Psoas muscle (tissue), 7 donors: ENCODE measurements at regions not wholly inside any gene's neighbourhood (a gene's known extent, or its start where the extent isn't known, plus 50 kb on each side); places are given as distances from the start of the nearest gene placed in this dataset.
"Not testable (repeated sequence)": the region's sequence is repeated elsewhere in the genome, so short reads cannot be mapped to it uniquely, and the experiment has no call there.

Experiments used
- ATAC-seq, 4 donors: fragments of 200-7000 bp; cut with Tn5 transposase; one replicate each; pipeline ENCODE4 v1.9.1; 2020; ENCODE audit warnings: moderate library complexity in 3 of 4, mild to moderate bottlenecking in 2 of 4
- DNase-seq, 2 donors: peaks; one replicate each; pipeline ENCODE4 v3.0.0-alpha.2; 2020
- H3K27ac ChIP-seq: fragments of 200-600 bp; one replicate; pipeline ENCODE4 v1.8.0; 2022
- H3K27me3 ChIP-seq, 3 donors: fragments of 200-600 bp in 1 of 3; one replicate each; pipeline versions ENCODE4 v1.6.1 to v1.8.0; 2013 to 2022; ENCODE audit warnings: low read length in 2 of 3, mild to moderate bottlenecking in 2 of 3, moderate library complexity in 1 of 3; ENCODE audit not compliant: insufficient read depth in 3 of 3
- H3K36me3 ChIP-seq, 2 donors: fragments of 200-600 bp in 1 of 2; one replicate each; pipeline versions ENCODE4 v1.6.1 to v1.8.0; 2013 to 2022; ENCODE audit warnings: low read depth in 1 of 2, mild to moderate bottlenecking in 1 of 2, moderate library complexity in 1 of 2; ENCODE audit not compliant: insufficient read depth in 1 of 2
- H3K4me1 ChIP-seq: fragments of 200-600 bp; one replicate; pipeline ENCODE4 v1.8.0; 2022
- H3K4me3 ChIP-seq: fragments of 200-600 bp; one replicate; pipeline ENCODE4 v1.8.0; 2022; ENCODE audit warnings: mild to moderate bottlenecking
- H3K9me3 ChIP-seq: fragments of 200-600 bp; one replicate; pipeline ENCODE4 v1.8.0; 2022
- WGBS, 3 donors: extraction: QIAGEN DNeasy Blood & Tissue Kit; methylation state at CpG; one replicate each; pipeline versions ENCODE4 v1.1.6 to v1.1.7; 2013; 5-methylcytosine and 5-hydroxymethylcytosine counted together
- intact Hi-C, 2 donors: fragments of 100-400 bp; cut with DNase I; formaldehyde crosslinking; loops; one replicate each; pipeline versions ENCODE4 v1.11.0 to v1.14.2; 2022
- TF ChIP-seq, protein P1 (sequence below): fragments of 200-600 bp; IDR thresholded peaks from one replicate; pipeline ENCODE4 v1.8.0; 2022; ENCODE audit warnings: antibody characterized with exemption
- donor health status: healthy with polysubstance abuse.
- donor health status: DM: no; HTN: no; CAD: no; lungs with moderate emphysema.
- donor health status: Bipolar disorder and iron deficiency.
- donor health status: healthy.
- donor health status: DM: yes; HTN: yes; CAD: no.
- donor health status: DM: no; HTN: no; CAD: no.
- donor health status: DM: yes; HTN: yes; CAD: no.

DNA sequence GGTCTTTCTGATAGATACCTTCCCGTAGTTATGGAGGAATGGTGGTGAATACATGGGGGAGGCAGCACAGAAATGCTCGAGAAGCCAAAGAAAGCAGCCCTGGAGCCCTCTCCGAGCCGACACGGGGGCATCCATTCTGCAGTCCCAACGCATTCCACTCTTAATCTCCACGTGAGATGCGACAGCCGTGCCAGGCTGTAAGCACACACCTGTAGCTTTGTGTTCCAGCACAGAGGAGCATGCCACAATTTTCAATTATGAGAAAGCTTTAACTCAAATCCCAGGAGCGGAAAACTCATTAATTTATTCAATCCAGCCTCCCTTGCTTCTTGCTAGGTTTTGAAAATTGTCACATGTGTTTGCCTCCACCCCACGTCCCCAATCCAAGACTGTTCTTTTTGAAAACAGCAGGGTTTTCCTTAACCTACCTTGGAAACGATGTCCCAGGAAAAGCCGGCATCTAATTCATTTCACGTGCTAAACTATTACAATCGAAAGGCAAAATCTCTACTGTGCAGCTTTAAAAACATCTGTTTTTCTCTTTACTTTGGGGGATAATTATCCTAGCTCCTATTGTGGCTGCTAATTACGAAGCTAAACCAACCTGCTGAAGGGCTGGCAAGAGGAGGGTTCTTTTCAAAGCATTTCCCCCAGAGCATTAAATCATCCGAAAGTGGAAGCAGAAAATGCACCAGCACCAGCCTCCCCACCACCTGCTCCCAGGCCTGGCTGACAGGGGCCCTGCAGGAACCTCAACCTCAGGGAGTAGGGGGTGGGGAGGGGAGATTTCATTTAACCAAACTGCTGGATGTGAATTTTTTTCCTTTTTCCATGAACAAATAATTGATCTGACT, 56.0 kb upstream of the CHST15 start:
- H3K27me3 ChIP-seq, result no peaks in the 10 kb centered on the region
- no peak for ATAC-seq
- no peaks in the 10 kb centered on the region for H3K36me3 ChIP-seq
- no peak for DNase-seq
- H3K4me3 ChIP-seq, result no peak overlapping the region
- WGBS, 3 donors, result 27 to 46% (median 37%) methylated on average over 17 of the region's 17 CpGs
- no peaks in the 10 kb centered on the region for H3K9me3 ChIP-seq
- intact Hi-C loops, result loop anchor here in 1 of 2 donors (5.0 kb wide), 1 partner anchor 57 kb away; the partner anchor contains the start of gene CHST15
- H3K4me1 ChIP-seq, result peaks cover 25% of the 10 kb centered on the region
- no peak overlapping the region for H3K27ac ChIP-seq
- TF ChIP-seq, protein P1, sequence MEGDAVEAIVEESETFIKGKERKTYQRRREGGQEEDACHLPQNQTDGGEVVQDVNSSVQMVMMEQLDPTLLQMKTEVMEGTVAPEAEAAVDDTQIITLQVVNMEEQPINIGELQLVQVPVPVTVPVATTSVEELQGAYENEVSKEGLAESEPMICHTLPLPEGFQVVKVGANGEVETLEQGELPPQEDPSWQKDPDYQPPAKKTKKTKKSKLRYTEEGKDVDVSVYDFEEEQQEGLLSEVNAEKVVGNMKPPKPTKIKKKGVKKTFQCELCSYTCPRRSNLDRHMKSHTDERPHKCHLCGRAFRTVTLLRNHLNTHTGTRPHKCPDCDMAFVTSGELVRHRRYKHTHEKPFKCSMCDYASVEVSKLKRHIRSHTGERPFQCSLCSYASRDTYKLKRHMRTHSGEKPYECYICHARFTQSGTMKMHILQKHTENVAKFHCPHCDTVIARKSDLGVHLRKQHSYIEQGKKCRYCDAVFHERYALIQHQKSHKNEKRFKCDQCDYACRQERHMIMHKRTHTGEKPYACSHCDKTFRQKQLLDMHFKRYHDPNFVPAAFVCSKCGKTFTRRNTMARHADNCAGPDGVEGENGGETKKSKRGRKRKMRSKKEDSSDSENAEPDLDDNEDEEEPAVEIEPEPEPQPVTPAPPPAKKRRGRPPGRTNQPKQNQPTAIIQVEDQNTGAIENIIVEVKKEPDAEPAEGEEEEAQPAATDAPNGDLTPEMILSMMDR, result no peak

DNA sequence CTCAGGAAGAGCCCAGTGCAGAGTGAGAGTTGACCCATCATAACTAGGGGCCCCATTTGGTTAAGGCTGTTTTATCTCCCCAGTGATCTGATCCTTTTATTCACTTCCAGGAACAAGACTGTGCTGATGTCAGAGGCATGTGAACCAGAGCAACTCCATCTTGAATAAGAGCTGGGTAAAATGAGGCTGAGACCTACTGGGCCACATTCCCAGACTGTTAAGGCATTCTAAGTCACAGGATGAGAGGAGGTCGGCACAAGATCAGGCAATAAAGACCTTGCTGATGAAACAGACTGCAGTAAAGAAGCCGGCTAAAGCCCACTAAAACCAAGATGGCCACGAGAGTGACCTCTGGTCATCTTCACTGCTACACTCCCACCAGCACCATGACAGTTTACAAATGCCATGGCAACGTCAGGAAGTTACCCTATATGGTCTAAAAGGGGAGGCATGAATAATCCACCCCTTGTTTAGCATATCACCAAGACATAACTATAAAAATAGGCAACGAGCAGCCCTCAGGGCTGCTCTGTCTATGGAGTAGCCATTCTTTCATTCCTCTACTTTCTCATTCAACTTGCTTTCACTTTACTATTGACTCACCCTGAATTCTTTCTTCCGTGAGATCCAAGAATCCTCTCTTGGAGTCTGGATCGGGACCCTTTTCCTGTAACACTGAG, 55.3 kb upstream of the CHST15 start:
- DNase-seq, H3K36me3 ChIP-seq, H3K9me3 ChIP-seq, H3K27me3 ChIP-seq, H3K4me3 ChIP-seq, ATAC-seq, intact Hi-C loops, H3K27ac ChIP-seq: not testable (repeated sequence)
- peaks cover 25% of the 10 kb centered on the region for H3K4me1 ChIP-seq
- 71 to 86% (median 74%) methylated on average over 7 of the region's 7 CpGs for WGBS, 3 donors

DNA sequence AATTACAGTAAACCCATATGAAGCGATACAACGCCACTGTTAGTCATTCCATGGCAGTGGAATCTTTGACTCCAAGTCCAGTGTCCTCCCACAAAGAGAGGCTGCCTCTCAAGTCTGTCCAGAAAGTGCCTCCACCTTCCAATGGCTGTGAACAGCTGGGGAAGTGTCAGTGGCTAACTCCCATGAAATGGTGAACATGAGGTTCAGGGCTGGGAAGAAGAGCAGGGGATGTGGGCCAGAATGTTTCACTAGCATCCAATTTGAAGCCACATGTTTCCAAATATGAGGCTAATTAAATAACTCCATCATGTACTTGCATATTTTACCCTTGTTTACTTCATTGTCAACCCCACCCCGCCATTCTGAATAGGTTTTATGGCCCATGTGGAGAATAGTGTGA, 53.1 kb upstream of the CHST15 start:
- intact Hi-C loops, result no loop called here
- Histone ChIP-seq H3K9me3 (no peaks in the 10 kb centered on the region), H3K4me1 (peaks cover 10% of the 10 kb centered on the region), H3K36me3 (no peaks in the 10 kb centered on the region), H3K27me3 (no peaks in the 10 kb centered on the region), H3K4me3 (no peak overlapping the region), H3K27ac (no peak overlapping the region)
- TF ChIP-seq, protein P1, result no peak
- WGBS, 3 donors, result 67 to 84% (median 72%) methylated on average over 3 of the region's 3 CpGs
- ATAC-seq (no peak), DNase-seq (no peak)

DNA sequence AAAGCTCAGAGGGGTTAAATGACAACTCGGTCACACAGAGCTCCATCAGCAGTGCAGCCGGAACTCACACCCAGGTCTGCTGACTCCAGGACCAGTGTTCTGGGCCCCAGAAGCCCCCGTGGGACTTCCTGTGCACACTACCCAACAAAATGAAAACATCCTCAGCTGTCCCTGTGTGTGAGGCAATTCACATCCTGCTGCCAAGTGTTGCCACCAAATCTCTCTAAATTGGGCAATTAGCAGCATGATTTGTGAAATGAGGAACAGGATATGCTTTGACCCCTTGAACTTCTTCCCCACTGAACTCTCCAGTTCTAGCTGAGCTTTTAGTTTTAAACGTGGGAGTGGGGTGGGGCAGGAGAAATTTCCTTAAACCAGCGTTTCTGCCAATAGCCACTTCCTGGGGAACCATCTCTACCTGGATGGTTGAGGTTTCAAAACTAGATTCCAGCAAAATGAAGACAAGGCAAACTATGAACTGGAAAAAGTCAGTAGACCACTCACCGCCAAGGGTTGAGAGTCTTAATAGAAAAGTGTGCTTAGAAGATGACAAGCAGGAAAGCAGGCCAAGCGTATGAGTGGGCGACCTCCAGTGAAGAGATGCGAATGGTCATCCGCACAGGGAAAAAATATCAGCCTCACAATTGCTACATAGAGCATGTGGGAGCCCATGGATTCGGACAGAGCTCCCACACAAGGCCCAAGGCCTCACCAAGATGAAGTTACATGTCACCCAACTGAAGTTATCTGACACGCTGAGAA, 51.9 kb upstream of the CHST15 start:
- H3K4me1 ChIP-seq, result peaks cover 3% of the 10 kb centered on the region
- ATAC-seq (peak; percentile 57 to 88 (median 70)), DNase-seq (peak; percentile 72 to 88)
- no peak overlapping the region for H3K27ac ChIP-seq
- no peaks in the 10 kb centered on the region for H3K36me3 ChIP-seq
- 67 to 71% (median 71%) methylated on average over 12 of the region's 12 CpGs for WGBS, 3 donors
- H3K9me3 ChIP-seq, result peaks cover 1% of the 10 kb centered on the region
- TF ChIP-seq, protein P1, result no peak
- no peaks in the 10 kb centered on the region for H3K27me3 ChIP-seq
- H3K4me3 ChIP-seq, result no peak overlapping the region
- intact Hi-C loops, result no loop called here

DNA sequence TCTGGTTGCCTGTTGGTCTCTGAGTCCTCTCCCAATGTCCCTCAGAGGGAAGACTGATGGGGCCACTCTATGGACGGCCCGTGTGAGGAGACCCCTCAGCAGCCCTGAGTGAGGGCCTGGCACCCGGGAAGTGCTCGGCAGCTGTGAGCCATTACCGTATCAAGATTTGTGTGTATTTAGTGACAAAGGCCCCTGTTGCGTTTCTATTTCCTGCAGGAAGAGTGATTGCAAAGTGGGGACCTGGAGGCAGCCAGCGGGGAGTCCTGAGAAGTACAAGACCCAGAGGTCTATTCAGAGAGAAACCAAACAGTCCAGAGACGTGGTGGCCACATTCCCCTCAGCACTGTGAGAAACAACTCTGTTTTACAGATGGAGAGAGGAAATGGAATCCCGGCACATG, 51.1 kb upstream of the CHST15 start:
- Histone ChIP-seq H3K27me3 (no peaks in the 10 kb centered on the region), H3K27ac (no peak overlapping the region), H3K9me3 (peaks cover 5% of the 10 kb centered on the region), H3K36me3 (no peaks in the 10 kb centered on the region), H3K4me3 (no peak overlapping the region), H3K4me1 (peaks cover 3% of the 10 kb centered on the region)
- intact Hi-C loops, result no loop called here
- 58 to 71% (median 64%) methylated on average over 9 of the region's 9 CpGs for WGBS, 3 donors
- peak in 3 of 4 donors; percentile 4 to 11 (median 11) for ATAC-seq
- no peak for DNase-seq
- TF ChIP-seq, protein P1, result no peak
